ENCODE measurements at regions not wholly inside any gene's neighbourhood (a gene's known extent, or its start where the extent isn't known, plus 50 kb on each side); places are given as distances from the start of the nearest gene placed in this dataset.

GRCh38 chr1:209388358-209388757 is 195.2 kb upstream of the CAMK1G start:
- H3K27me3 Mint-ChIP-seq (ENCODE audit: low read depth, unreplicated experiment), result no peaks in the 10 kb centered on the region
- Histone ChIP-seq H3K27ac (ENCODE audit: low read depth, low read length) (peak overlapping the region; percentile 64), H4K20me1 (ENCODE audit: insufficient read depth, low read length) (no peaks in the 10 kb centered on the region), H3K79me2 (ENCODE audit: insufficient read depth, low read length) (no peaks in the 10 kb centered on the region), H3K4me1 (ENCODE audit: insufficient read depth, low read length) (peaks cover 29% of the 10 kb centered on the region), H3K9ac (ENCODE audit: low read length) (peak overlapping the region; percentile 33), H3K4me2 (ENCODE audit: low read length) (peak overlapping the region; percentile 56), H2AFZ (ENCODE audit: low read depth, low read length) (no peak overlapping the region), H3K36me3 (ENCODE audit: insufficient read depth, low read length) (no peaks in the 10 kb centered on the region), H3K9me3 (ENCODE audit: insufficient read depth, low read depth, low read length) (no peaks in the 10 kb centered on the region), H3K4me3 (ENCODE audit: insufficient read depth, low read depth, low read length) (no peak overlapping the region), H3K27me3 (ENCODE audit: insufficient read depth, low read length) (no peaks in the 10 kb centered on the region)
- FAIRE-seq (no peak), DNase-seq (ENCODE audit: low read depth) (no peak)
- no peaks in the 10 kb centered on the region for H3K36me3 Mint-ChIP-seq (ENCODE audit: low read depth, unreplicated experiment)
- H3K9me3 Mint-ChIP-seq (ENCODE audit: unreplicated experiment), result peaks cover 5% of the 10 kb centered on the region
- peaks cover 45% of the 10 kb centered on the region for H3K4me1 Mint-ChIP-seq (ENCODE audit: low read depth, unreplicated experiment)
- H3K4me3 Mint-ChIP-seq (ENCODE audit: unreplicated experiment), result no peak overlapping the region
- TF ChIP-seq CTCF (IDR thresholded peaks at IDR 0.05; ENCODE audit: insufficient read depth, low read depth, low read length), result no peak
- TF ChIP-seq EZH2 (IDR thresholded peaks at IDR 0.05; ENCODE audit: insufficient read depth, low read length), result no peak
- H3K27ac Mint-ChIP-seq (ENCODE audit: unreplicated experiment), result peak overlapping the region; percentile 84

GRCh38 chr1:209389258-209389657 is 194.3 kb upstream of the CAMK1G start:
- Histone ChIP-seq H3K4me2 (ENCODE audit: low read length) (peak overlapping the region; percentile 56), H3K79me2 (ENCODE audit: insufficient read depth, low read length) (no peaks in the 10 kb centered on the region), H4K20me1 (ENCODE audit: insufficient read depth, low read length) (no peaks in the 10 kb centered on the region), H3K27me3 (ENCODE audit: insufficient read depth, low read length) (no peaks in the 10 kb centered on the region), H3K4me1 (ENCODE audit: insufficient read depth, low read length) (peaks cover 29% of the 10 kb centered on the region), H2AFZ (ENCODE audit: low read depth, low read length) (no peak overlapping the region), H3K9ac (ENCODE audit: low read length) (peak overlapping the region; percentile 33), H3K36me3 (ENCODE audit: insufficient read depth, low read length) (no peaks in the 10 kb centered on the region), H3K9me3 (ENCODE audit: insufficient read depth, low read depth, low read length) (no peaks in the 10 kb centered on the region), H3K4me3 (ENCODE audit: insufficient read depth, low read depth, low read length) (no peak overlapping the region), H3K27ac (ENCODE audit: low read depth, low read length) (peak overlapping the region; percentile 64)
- H3K27me3 Mint-ChIP-seq (ENCODE audit: low read depth, unreplicated experiment), result no peaks in the 10 kb centered on the region
- TF ChIP-seq EZH2 (IDR thresholded peaks at IDR 0.05; ENCODE audit: insufficient read depth, low read length) (no peak), CTCF (IDR thresholded peaks at IDR 0.05; ENCODE audit: insufficient read depth, low read depth, low read length) (no peak)
- FAIRE-seq (peak; percentile 82), DNase-seq (ENCODE audit: low read depth) (peak; percentile 98)
- H3K4me3 Mint-ChIP-seq (ENCODE audit: unreplicated experiment), result no peak overlapping the region
- H3K36me3 Mint-ChIP-seq (ENCODE audit: low read depth, unreplicated experiment), result no peaks in the 10 kb centered on the region
- H3K4me1 Mint-ChIP-seq (ENCODE audit: low read depth, unreplicated experiment), result peaks cover 37% of the 10 kb centered on the region
- H3K9me3 Mint-ChIP-seq (ENCODE audit: unreplicated experiment), result peaks cover 5% of the 10 kb centered on the region
- H3K27ac Mint-ChIP-seq (ENCODE audit: unreplicated experiment), result peak overlapping the region; percentile 84

GRCh38 chr1:209389975-209390374 is 193.5 kb upstream of the CAMK1G start:
- H3K27me3 ChIP-seq (ENCODE audit: insufficient read depth, low read length), result no peaks in the 10 kb centered on the region
- TF ChIP-seq CTCF (IDR thresholded peaks at IDR 0.05; ENCODE audit: insufficient read depth, low read depth, low read length), result no peak
- TF ChIP-seq EZH2 (IDR thresholded peaks at IDR 0.05; ENCODE audit: insufficient read depth, low read length), result no peak
- DNase-seq (ENCODE audit: low read depth) (no peak), FAIRE-seq (no peak)
- Mint-ChIP-seq H3K4me3 (ENCODE audit: unreplicated experiment) (no peak overlapping the region), H3K36me3 (ENCODE audit: low read depth, unreplicated experiment) (no peaks in the 10 kb centered on the region), H3K27ac (ENCODE audit: unreplicated experiment) (no peak overlapping the region), H3K4me1 (ENCODE audit: low read depth, unreplicated experiment) (peaks cover 33% of the 10 kb centered on the region), H3K27me3 (ENCODE audit: low read depth, unreplicated experiment) (no peaks in the 10 kb centered on the region), H3K9me3 (ENCODE audit: unreplicated experiment) (peaks cover 5% of the 10 kb centered on the region)
- H4K20me1 ChIP-seq (ENCODE audit: insufficient read depth, low read length), result no peaks in the 10 kb centered on the region
- H2AFZ ChIP-seq (ENCODE audit: low read depth, low read length), result no peak overlapping the region
- no peak overlapping the region for H3K9ac ChIP-seq (ENCODE audit: low read length)
- H3K27ac ChIP-seq (ENCODE audit: low read depth, low read length), result peak overlapping the region; percentile 33
- H3K4me1 ChIP-seq (ENCODE audit: insufficient read depth, low read length), result peaks cover 29% of the 10 kb centered on the region
- H3K9me3 ChIP-seq (ENCODE audit: insufficient read depth, low read depth, low read length), result no peaks in the 10 kb centered on the region
- H3K4me2 ChIP-seq (ENCODE audit: low read length), result peak overlapping the region; percentile 56
- H3K36me3 ChIP-seq (ENCODE audit: insufficient read depth, low read length), result no peaks in the 10 kb centered on the region
- H3K4me3 ChIP-seq (ENCODE audit: insufficient read depth, low read depth, low read length), result no peak overlapping the region
- H3K79me2 ChIP-seq (ENCODE audit: insufficient read depth, low read length), result no peaks in the 10 kb centered on the region
